HuH-7 (cell line): ENCODE measurements at regions not wholly inside any gene's neighbourhood (a gene's known extent, or its start where the extent isn't known, plus 50 kb on each side); places are given as distances from the start of the nearest gene placed in this dataset.

ENCODE experiments used
- DNase-seq: peaks from one replicate; pipeline ENCODE4 v3.0.0; 2011; ENCODE audit warnings: low spot score

DNA sequence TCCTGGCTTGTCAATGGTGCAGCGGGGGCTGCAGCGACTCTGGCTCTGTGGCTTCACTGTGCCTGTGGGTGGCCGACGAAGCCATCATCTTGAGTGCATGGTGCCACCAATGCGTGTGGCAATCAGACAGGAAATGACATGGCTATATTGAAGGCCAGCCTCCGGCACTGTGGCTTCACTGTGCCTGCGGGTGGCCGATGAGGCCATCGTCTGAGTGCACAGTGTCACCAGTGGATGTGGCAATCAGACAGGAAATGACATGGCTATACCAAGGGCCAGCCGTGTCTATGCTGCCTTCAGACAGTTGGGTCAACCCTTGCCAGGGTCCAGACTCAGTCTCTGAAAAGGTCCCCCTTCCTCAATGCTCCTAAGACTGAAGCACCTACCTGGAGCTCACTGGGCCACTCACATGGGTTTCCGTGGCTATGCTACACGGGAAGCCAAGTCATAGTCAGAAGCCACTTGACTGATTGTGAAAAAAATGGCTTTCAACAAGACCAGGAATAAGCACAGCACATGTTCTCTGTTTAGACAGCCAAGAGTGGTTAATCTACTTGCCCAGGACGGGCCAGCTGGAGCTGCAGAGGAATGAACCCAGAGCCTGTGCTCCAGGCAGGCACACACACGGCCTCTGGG lies 67.5 kb upstream of the S1PR3 start:
- DNase-seq, result no peak

DNA sequence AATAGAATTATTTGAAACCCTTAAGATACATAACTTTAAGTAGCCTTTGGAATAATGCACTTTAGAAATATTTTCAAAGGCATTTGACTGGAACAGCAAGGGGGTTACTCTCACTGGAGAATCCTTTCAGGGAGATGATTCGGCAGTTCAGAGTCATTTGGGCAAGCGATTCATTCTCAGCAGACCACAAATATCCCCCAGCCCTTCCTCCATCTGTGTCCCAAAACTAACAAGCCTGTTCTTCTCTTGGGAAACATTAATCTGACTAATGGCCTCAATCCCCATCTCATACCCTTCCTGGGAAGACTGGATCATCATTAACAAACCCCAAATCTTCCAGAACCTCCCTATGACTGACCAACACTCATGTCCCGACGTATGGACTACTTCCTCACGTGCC lies 65.8 kb upstream of the S1PR3 start:
- no peak for DNase-seq

DNA sequence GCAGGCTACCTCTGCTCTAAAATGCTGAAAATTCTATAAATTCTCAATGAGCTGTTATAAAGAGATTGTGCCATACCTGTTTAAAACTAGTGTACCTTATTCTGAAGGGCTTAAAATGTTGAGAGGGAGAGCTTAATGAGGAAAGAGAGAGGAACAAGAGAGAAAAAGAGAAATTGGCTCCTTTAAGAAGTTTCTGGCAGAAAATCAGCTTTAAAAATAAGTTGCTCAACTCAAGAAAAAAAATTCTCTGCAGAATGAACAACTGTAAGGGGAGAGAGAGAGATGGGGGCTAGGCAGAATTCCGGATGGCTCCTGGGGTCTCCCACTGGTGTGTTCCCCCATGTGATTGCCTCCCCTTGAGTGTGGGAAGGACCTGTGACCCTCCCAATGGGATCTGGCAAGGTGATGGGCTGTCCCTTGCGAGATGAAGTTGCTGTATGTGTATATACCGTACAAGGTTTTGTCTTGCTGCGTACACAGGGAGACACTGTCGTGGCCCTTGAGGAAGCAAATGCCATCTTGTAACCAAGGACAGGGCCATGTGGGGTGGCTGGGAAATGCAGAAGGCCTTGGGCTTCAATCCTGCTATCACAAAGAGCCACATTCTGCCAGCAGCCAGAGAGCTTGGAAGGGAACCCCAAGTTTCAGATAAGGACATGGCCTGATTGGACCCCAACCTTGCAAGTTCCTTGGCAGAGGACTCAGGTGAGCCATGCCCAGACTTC lies 64.3 kb upstream of the S1PR3 start:
- no peak for DNase-seq

DNA sequence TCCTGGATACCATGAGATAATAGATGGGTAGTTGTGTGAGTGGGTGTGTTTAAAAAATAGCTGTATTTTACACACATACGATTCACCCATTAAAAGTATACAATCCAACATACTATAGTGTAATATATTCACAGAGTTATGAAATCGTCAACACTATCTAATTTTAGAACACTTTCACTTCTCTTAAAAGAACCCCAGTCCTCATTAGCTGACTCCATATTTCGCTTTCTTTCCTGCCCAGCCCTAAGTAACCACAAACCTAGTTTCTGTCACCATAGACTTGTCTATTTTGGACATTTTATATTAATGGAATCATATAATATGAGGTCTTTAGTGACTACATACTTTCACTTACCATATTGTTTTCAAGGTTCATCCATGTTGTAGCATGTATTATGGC lies 63.8 kb upstream of the S1PR3 start:
- no peak for DNase-seq

DNA sequence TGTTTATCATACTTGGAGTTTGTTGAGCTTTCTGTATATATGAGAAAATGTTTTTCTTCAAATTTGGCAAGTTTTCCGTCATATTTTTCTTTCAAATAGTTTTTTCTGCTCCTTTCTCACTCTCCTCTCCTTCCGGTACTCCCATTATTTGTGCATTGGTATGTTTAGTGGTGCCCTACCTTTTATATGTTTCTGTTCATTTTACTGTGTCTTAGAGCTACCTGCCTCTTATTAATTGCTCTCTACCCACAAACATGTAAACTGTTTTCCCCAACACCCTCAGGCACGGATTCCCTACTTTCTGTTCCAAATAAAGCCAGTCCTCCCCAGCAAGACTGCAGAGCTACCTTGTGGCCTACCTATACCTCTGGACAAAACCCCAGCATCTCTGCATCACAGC lies 60.6 kb upstream of the S1PR3 start:
- DNase-seq, result no peak

DNA sequence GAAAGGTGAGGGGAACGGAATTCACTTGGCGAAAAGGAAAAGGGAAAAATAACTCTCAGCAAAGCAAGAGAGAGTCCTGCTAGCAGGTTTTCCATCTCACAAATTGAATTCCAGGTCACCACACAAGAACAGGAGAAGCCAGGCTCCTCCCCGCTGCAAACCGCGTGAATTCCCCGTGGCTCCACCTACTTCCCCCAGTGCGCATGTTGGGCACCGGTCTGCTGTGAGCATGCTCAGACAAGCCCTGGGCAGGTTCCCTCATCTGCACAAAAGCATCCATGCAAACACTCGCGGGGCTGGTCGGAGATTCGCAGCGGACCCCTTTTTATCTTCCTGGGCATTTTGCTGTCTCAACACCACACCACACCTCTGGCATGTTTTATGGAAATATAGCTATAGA lies 58.5 kb upstream of the S1PR3 start:
- DNase-seq, result no peak

DNA sequence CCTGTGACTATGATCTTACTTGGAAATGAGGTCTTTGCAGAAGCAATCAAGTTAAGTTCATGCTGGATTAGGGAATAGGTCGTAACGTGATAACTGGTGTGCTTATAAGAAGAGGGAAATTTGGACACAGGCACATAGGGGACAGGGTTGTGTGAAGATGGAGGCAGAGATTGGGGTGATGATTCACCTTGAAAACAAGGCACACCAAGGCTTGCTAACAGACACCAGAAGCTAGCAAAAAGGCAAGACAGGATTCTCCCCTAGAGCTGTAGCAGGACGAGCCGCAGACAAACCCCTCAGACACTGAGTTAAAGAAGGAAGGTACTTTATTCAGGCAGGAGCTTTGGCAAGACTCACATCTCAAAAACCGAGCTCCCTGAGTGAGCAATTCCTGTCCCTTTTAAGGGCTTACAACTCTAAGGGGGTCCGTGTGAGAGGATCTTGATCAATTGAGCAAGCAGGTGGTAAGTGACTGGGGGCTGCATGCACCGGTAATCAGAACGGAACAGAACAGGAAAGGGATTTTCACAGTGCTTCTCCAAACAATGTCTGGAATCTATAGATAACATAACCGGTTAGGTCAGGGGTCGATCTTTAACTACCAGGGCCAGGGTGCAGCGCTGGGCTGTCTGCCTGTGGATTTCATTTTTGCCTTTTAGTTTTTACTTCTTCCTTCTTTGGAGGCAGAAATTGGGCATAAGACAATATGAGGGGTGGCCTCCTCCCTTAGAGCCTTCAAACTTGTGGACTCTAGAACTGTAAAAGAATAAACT lies 57.5 kb upstream of the S1PR3 start:
- no peak for DNase-seq

DNA sequence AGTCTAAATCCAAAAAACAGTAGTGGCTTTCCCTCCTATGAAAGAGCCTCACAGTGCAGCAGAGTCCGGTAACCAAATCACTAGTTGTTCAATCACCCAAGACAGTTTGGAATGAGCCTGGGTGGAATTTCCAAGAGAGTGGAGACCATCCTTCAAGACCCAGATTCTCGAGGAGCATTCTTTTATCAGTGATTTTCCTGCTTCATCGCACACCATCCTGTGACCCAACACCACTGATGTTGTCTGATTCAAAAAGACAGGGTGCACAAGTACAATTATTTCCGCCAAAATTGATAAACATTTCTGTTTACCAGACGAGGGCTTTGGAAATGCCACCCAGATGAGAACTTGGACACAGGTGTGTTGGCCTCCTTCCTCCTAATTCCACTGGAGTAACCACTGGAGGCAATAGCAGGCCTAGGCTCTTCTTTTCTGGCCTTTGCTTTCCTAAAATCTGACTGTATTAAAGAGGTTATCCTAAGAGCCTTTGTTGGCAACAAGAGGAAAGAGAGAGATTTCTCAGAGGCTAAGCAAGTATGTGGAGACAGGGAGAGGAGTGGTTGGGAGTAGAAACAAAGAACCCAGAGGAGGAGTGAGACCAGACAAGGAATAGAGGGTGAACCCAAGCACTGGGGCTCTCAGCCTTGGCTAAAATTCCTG lies 56.3 kb upstream of the S1PR3 start:
- no peak for DNase-seq

DNA sequence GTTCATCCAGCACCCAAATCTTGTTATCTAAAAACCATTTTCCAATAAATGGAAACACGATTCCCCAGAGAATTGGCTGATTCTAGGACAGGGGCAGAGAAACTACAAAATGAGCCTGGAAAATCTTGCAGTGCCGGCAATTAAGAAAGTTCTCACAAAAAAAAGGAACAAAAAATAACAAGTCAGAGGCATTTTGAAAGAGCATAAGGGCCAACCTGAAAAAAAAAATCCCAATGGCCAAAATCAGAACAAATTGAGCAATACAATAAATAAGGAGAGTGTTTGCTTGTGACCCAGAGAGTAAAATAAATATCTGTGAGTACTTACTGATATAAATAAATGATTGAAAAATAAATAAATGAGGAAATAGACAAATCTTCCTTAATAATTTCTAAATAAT lies 55.1 kb upstream of the S1PR3 start:
- no peak for DNase-seq

DNA sequence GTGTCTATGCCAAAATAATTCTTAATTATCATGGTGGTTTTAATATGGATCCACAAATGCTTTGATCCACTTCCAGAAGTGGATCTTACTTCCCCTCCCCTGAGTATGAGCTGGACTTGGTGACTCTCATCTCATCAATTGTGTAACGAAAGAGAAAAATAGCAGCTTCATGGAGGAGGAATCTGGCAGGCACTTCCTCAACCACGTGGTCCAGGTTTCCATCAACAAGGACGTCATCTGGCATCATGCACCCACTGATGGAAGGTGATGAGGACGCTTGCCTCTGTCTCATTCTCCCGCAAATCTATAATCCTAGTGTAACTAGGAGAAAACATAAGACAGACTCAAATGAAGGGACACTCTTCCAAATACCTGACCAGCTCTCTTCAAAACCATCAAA lies 54.6 kb upstream of the S1PR3 start:
- DNase-seq, result no peak

DNA sequence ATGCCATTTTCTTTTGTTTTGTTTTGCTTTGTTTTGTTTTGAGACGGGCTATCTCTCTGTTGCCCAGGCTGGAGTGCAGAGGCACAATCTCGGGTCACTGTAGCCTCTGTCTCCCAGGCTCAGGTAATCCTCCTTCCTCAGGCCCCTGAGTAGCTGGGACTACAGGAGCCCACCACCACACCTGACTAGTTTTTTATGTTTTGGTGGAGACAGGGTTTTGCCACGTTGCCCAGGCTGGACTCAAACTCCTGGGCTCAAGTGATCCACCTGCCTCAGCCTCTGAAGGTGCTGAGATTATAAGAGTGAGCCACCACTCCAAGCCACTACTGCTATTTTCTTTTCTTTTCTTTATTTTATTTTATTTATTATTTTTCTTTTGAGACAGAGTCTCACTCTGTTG lies 54.0 kb upstream of the S1PR3 start:
- DNase-seq, result no peak

DNA sequence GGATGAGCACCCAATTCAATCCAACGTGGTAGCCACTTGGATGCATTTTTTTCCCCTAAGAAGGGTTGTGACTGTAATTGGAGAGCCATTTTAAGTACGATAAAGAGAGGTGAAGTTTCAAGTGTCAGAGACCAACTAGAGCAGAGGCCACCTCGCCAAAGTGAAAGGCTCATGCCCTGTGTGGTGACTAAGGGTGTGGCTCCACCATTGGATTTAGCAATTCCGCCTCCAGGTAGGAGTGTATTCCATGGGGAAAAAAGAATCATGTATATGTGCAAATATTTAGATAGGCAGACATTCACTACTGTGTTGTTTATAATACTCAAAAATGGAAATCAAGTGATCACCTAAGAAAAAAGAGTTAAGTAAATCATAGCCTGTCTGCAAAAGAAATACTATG lies 53.1 kb upstream of the S1PR3 start:
- DNase-seq, result no peak
